ENCODE measurements at regions not wholly inside any gene's neighbourhood (a gene's known extent, or its start where the extent isn't known, plus 50 kb on each side); places are given as distances from the start of the nearest gene placed in this dataset.
"Not testable (repeated sequence)": the region's sequence is repeated elsewhere in the genome, so short reads cannot be mapped to it uniquely, and the experiment has no call there.

DNA sequence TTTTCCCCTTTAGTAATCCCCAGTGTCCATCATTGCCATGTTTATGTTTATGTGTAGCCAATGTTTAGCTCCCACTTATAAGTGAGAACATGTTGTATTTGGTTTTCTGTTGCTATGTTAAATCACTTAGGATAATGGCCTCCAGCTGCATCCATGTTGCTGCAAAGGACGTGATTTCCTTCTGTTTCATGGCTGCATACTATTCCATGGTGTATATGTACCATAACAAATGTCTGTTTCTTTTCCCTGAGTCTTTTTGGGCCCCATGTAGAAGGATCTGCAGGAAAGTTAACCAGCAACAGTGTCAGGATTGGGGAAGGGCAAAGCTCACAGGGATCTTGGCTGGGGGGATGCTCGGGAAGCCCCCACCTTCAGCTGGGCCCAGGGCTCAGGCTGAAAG, 64.3 kb upstream of the SULF2 start:
- DNase-seq (ENCODE audit: low read depth) = no peak

DNA sequence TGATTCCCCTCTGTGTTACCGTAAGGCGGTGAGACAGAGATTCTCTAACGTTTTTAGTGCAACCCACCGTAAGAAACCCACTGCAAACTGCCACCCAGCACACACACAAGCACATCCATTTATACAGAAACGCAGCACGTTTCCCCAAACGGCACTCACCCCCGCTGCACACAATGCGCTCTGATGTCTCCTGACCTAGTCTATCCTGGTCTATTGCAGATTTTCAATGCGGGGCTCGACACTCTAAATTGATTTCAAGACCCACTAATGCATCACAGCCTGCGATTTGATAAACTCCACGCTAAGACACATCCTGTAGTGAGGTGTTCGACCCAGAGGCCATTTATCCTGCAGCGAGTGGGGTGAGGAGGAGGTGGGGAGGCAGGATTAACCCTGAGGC, 63.7 kb upstream of the SULF2 start:
- DNase-seq (ENCODE audit: low read depth) = no peak

DNA sequence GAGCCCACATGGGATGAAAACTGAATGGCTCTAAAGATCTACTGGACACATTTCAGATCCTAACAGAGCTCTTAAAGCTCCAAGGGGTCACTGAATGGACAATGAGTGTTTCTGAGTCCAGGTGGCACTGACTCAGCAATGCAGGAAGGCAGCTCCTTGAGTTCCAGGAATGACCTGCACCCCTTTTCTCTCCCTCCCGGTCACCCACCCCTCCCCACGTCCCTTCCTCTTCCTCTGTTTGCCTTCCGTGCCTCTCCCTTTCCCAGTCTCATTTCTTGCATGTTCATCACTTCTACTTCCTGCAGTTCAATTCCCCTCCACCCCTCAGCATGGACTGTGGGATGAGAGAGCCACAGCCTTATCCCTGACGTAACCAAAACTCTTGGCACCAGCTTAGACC, 63.3 kb upstream of the SULF2 start:
- not testable (repeated sequence) for DNase-seq (ENCODE audit: low read depth)

DNA sequence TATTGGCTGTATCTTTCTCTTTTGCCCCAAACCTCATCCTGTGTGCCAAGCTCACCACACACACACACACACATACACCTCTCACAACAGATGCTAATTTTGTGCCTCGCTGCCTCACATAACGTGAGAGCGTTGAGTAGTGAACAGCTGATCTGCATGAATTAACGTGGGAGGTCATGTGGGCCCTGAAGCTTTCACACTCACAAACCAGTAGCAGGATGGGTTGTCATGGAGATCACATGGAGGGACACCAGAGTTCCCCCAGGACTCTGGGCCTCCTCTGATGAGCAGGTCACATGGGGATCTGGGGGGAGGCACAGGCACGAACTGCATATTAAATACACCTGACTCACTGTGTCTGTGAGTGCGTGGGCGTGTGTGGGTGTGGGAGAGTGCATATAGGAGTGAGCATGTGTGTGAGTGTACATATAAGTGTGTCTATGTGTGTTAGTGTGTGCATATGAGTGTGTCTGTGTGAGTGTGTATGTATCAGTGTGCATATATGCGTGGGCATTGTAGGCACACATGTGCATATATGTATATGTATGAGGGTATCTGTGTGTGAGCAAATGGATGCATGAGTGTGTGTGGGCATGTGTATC, 62.7 kb upstream of the SULF2 start:
- DNase-seq (ENCODE audit: low read depth) = no peak

DNA sequence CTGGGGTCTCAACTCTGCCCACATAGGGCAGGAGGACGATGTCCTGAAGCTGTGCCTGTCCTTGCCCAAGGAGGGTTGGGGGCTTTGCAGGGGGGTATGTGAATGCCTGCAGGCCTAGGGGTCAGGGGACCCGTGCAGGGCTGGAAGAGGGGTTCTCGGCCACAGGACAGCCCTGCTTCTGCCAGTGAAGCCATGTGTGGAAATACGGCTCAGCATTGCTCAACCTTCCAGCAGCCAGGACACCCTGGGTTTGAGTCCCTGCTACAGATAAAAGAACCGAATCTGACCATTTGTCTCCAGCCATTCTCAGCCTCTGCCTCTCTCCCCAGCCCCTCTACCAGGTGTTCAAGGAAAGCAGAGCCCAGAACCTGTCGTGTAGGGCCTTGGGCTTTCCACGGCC, 61.9 kb upstream of the SULF2 start:
- DNase-seq (ENCODE audit: low read depth) = not testable (repeated sequence)

DNA sequence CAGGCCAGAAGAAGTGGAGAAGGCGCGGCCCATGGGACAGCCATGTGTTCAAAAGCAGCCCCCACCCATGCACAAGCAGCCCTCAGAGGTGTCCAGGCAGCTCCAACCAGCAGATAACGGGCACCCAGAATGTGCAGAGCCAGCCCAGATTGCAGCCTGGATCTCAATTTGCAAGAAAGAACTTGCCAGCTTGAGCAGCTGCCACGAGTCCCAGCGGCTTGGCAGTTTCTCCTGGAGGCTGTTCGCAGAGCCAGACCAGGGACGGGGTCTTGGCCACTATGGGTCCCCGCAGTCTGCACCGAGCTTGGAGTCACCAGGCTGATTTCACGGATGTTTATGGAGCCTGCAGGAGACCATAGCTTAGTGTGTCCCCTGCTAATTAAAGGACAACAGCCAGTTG, 61.4 kb upstream of the SULF2 start:
- DNase-seq (ENCODE audit: low read depth) = not testable (repeated sequence)

DNA sequence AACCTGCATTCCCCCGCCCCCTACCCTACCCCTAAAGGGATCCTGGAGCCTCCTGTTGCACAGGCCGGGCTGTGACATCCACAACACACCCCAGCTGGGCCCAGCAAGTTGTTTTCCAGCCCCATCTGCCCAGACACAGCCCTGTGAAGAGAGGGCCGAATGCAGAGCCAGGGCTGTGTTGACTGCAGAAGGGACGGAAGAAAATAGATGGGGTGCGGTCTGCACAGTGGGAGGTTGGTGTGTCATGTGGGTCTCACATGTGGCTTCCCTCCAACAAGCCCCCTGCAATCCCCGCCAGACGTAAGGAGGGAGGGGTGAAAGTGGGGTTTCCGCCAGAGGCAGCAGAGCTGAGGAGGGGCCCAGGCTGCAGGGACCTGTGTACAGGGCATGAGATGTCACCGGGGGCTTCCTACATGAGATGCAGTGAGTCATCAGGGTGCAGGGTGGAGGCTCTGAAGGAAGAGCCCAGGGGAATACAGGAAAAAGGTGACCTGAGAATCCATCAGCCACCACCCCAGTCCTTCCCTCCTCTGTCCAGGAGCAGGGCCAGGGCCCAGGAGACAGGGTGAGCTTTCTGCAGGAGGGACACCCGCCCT, 60.2 kb upstream of the SULF2 start:
- not testable (repeated sequence) for DNase-seq (ENCODE audit: low read depth)

DNA sequence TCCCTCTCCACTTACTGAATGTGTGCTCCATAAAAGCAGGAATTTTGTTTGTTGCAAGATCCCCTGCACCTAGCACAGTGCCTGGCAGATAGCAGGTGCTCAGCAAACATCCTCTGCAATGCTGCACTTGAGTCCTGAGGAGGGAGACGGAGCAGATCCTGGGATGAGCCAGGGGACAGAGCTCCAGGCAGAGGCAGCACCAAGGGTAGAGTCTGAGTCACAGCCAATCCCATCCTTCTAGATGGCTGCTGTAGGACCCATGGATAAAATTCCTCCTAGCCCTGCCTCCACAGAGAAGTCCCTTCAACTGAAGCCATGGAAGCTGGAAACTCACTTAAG, 59.3 kb upstream of the SULF2 start:
- not testable (repeated sequence) for DNase-seq (ENCODE audit: low read depth)

DNA sequence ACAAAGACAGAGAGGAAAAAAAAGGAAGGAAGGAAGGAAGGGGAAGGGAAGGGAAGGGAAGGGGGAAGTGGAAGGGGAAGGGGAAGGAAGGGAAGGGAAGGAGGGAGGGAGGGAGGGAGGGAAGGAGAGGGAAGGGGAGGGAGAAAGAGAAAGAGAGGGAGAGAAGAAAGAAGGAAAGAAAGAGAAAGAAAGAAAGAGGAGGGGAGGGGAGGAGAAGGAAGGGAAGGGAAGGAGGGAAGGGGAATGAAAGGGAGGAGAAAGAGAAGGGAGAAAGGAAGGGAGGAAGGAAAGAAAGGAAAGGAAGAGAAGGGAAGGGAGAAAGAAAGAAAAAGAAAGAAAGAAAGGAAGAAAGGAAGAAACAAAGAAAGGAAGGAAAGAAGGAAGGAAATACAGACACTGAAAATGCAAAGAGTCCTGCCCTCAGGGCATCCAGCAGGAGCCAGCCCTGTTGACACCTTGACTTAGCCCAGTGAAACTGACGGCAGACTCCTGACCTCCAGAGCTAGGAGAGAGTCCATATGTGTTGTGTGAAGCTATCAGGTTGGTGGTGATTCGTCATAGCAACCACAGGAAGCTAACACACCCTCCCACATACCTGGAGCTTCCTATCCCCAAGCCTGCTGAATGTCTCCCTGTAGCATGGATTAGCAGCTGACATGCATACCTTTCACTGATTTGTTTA, 58.7 kb upstream of the SULF2 start:
- no peak for DNase-seq (ENCODE audit: low read depth)

DNA sequence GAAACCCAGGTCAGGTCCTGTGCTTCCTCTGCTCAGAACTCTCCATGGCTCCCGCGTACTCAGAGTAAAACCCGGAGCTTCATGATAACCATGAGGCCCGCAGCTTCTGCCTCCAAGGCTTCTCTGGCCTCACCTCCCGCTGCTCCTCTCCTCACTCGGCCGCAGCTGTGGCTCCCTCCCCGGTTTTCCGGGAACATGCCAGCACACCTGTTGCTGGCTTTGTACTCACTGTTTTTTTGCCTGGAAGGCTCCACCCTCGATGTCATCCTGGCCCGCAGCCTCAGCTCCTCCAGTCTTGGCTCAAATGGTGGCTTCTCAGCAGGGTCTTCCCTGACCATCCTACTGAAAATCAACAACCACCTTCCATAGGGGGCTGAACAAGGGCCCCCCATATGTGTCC, 57.7 kb upstream of the SULF2 start:
- DNase-seq (ENCODE audit: low read depth) = not testable (repeated sequence)

DNA sequence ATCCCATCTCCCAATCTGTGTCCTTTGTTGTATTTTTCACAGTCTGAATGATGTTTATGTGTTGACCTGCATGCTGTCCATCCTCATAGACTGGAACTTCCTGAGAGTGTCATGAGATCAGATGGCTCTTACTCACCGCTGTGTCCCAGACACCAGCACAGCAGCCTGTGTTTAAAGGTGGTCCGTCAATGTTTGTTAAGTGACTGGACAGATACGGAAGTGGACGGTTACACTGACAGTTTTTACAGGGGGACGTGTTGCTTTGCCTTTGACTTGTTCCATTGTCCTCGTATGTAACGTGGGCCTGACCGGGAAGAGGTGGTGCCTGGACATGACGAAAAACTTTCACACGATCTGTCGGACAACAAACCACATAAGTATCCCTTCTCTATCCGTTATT, 56.7 kb upstream of the SULF2 start:
- DNase-seq (ENCODE audit: low read depth) = not testable (repeated sequence)

DNA sequence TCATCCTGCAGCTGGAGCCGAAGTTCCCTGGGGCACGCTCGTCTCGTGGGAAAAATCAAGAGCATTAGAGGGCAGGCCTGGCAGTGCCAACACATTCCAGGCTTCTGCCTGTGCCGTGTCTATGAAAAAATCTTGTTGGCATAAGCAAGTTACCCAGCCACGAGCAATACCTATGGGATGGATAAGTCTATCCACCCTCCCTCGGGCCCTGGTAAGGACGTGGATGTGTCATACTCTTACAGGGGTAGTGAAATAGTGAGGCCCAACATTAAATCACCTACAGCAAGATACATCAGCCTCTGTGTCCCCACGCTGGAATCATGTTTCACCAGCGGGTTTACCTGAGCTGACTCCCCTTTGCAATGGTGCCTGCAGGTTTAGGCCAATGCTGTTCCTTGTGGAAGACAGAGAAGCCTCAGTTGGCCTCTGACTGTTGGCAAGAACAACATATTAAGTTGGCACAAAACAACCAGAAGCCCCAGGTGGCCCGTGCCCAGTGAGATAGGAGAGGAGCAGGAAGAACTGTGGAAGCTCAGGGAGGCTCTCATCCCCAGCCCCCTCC, 51.1 kb upstream of the SULF2 start:
- DNase-seq (ENCODE audit: low read depth) = not testable (repeated sequence)
